Coronary artery (tissue), 2 donors: ENCODE measurements at regions not wholly inside any gene's neighbourhood (a gene's known extent, or its start where the extent isn't known, plus 50 kb on each side); places are given as distances from the start of the nearest gene placed in this dataset.

ENCODE experiments used
- DNase-seq: peaks from one replicate; pipeline ENCODE4 v3.0.0-alpha.2; 2017; ENCODE audit warnings: low spot score
- H3K27ac ChIP-seq, 2 donors: fragments of 200-600 bp; sonication (generic); one replicate each; pipeline ENCODE4 v1.5.1; 2016 to 2019
- H3K4me3 ChIP-seq: fragments of 200-600 bp; sonication (generic); 2 replicates; pipeline ENCODE4 v1.5.1; 2016; ENCODE audit warnings: mild to moderate bottlenecking, moderate library complexity
- TF ChIP-seq, protein P1 (sequence below): fragments of 200-600 bp; sonication (generic); IDR thresholded peaks from one replicate; pipeline ENCODE4 v1.5.1; 2019; ENCODE audit warnings: antibody characterized with exemption

GRCh38 chr5:118611332-118611945, 376.9 kb downstream of the DTWD2 start:
- DNase-seq, result no peak
- no peak overlapping the region for H3K4me3 ChIP-seq
- no peak overlapping the region for H3K27ac ChIP-seq
- TF ChIP-seq, protein P1, sequence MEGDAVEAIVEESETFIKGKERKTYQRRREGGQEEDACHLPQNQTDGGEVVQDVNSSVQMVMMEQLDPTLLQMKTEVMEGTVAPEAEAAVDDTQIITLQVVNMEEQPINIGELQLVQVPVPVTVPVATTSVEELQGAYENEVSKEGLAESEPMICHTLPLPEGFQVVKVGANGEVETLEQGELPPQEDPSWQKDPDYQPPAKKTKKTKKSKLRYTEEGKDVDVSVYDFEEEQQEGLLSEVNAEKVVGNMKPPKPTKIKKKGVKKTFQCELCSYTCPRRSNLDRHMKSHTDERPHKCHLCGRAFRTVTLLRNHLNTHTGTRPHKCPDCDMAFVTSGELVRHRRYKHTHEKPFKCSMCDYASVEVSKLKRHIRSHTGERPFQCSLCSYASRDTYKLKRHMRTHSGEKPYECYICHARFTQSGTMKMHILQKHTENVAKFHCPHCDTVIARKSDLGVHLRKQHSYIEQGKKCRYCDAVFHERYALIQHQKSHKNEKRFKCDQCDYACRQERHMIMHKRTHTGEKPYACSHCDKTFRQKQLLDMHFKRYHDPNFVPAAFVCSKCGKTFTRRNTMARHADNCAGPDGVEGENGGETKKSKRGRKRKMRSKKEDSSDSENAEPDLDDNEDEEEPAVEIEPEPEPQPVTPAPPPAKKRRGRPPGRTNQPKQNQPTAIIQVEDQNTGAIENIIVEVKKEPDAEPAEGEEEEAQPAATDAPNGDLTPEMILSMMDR, result no peak

GRCh38 chr5:118606940-118607339, 381.4 kb downstream of the DTWD2 start:
- TF ChIP-seq, protein P1, result no peak
- DNase-seq, result no peak
- Histone ChIP-seq H3K27ac (no peak overlapping the region), H3K4me3 (no peak overlapping the region)

DNA sequence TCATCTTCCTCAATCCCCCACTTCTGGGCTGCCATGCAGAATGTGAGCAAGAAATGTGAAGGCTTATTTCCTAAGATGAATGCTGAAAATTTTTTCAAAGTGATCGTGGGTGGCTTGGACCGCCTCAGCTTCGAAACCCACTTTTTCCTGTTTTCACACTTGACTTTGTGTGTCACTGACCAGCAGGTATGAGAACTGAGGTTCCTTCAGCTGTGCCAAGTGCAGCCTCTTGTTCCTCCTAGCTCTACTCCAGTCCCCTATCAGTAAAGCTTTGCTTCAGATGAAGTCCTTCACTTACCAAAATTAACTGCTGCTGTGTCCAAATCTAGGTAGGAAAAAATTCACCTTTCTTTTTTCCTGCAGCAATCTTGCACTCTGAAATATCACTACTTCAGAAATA, 382.6 kb downstream of the DTWD2 start:
- TF ChIP-seq, protein P1, result no peak
- no peak overlapping the region for H3K27ac ChIP-seq
- DNase-seq, result no peak
- H3K4me3 ChIP-seq, result no peak overlapping the region

- H3K27ac ChIP-seq, result no peak overlapping the region
- TF ChIP-seq, protein P1, result no peak
- no peak overlapping the region for H3K4me3 ChIP-seq
- no peak for DNase-seq
Observed at GRCh38 chr5:118604106-118604505, 384.2 kb downstream of the DTWD2 start.

DNA sequence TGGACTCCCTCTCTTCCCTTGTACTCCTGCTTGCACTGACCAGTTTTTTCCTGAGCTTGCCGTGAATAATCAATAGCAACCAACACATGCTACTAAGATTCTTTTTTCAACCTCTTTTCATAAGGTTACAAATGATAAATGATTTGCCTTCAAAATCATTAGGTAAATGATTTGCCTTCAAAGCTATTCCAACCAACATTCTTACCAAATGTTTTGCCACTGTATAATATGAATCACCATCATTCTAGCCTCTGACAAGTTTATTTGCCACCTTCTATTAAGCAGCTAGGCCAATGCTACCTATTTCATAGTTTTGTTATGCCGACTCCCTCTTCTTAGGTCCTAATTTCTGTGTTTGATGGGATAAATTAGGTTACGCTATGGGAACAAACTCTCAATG, 385.1 kb downstream of the DTWD2 start:
- Histone ChIP-seq H3K4me3 (no peak overlapping the region), H3K27ac (no peak overlapping the region)
- no peak for DNase-seq
- TF ChIP-seq, protein P1, result no peak

DNA sequence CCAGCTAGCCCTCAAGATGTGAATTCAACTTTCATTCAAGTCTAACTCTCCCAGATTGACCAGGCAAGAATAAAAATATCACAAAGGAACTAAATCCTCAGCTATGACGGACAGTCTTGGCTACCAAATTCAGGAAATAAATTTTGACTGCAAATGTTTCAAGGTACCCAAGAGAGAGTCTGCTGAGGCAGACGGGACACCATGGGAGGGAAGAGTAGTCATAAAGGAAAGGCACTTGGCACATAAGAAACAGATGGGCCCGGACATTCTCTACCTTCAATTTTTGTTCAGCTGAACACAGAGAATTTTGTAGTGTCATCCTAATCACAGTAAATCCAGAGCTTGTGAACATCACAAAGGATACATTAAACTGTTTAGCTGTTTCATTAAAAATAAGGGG, 390.0 kb downstream of the DTWD2 start:
- Histone ChIP-seq H3K4me3 (no peak overlapping the region), H3K27ac (no peak overlapping the region)
- TF ChIP-seq, protein P1, result no peak
- DNase-seq, result no peak

DNA sequence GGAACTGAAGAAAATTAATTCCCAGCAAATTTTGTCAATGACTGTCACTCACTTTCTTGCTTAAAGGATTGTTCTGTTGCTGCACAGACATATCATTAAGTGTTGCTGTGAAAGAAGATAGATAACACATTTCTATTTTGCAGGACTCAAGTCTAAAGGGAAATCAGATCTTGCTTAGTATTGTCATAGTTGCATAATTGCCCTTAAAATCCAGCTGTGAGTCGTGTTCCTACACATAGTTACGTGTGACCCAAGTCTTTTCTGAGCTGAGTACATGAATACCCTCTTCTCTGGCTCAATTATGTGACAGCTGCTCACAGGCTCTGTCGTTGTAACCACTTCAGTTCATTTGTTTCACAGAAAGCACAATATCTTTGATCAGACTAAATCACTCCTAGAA, 390.8 kb downstream of the DTWD2 start:
- TF ChIP-seq, protein P1, result no peak
- DNase-seq, result no peak
- Histone ChIP-seq H3K27ac (no peak overlapping the region), H3K4me3 (no peak overlapping the region)
